ENCODE measurements at regions not wholly inside any gene's neighbourhood (a gene's known extent, or its start where the extent isn't known, plus 50 kb on each side); places are given as distances from the start of the nearest gene placed in this dataset.

DNA sequence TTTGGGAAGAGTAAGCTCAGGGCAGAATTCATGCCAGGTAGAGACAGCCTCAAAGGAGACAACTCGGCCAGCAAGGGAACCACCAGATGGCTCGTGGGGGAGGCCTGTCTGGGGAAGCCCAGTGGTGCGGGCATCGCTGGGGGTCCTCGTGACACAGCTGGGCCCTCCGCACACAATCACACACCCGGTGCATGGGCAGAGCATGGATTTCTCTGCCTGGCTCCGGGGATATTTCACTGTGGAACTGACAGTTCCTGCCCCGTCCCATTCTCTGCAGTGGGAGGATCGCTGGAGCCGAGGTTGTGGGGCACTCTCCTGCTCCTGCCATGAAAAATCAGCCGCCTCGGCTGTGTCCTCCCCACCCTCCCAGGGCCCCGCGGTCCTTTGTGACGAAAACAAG is 108.0 kb downstream of the CRYAA start:
- no peaks in the 10 kb centered on the region for H3K36me3 ChIP-seq
- peak in 1 of 3 donors; percentile 51 for DNase-seq
- intact Hi-C loops (cut with DNase I) = no loop called here
- no peak overlapping the region for H3K27ac ChIP-seq
- TF ChIP-seq POLR2A (IDR thresholded peaks at IDR 0.05) = no peak
- TF ChIP-seq CTCF (IDR thresholded peaks at IDR 0.05) = no peak
- no peaks in the 10 kb centered on the region for H3K27me3 ChIP-seq
- WGBS (ENCODE audit: insufficient coverage, low coverage, low lambda C conversion rate, missing lambda C conversion rate) = 69% methylated on average over 3 of the region's 16 CpGs
- peaks cover 0 to 19% (median 9%) of the 10 kb centered on the region in 4 donors for H3K4me1 ChIP-seq
- ATAC-seq = no peak
- no peak overlapping the region for H3K4me3 ChIP-seq
- no peaks in the 10 kb centered on the region for H3K9me3 ChIP-seq

- intact Hi-C loops (cut with DNase I) = no loop called here
- 63% methylated on average over 5 of the region's 6 CpGs for WGBS (ENCODE audit: insufficient coverage, low coverage, low lambda C conversion rate, missing lambda C conversion rate)
- Histone ChIP-seq H3K27ac (no peak overlapping the region), H3K4me1 (peaks cover 0 to 19% (median 9%) of the 10 kb centered on the region in 4 donors), H3K27me3 (no peaks in the 10 kb centered on the region), H3K9me3 (no peaks in the 10 kb centered on the region), H3K4me3 (no peak overlapping the region), H3K36me3 (no peaks in the 10 kb centered on the region)
- TF ChIP-seq POLR2A (IDR thresholded peaks at IDR 0.05) (no peak), CTCF (IDR thresholded peaks at IDR 0.05) (no peak)
- no peak for DNase-seq
- no peak for ATAC-seq
Observed at GRCh38 chr21:43275421-43276211, 106.8 kb downstream of the CRYAA start.

DNA sequence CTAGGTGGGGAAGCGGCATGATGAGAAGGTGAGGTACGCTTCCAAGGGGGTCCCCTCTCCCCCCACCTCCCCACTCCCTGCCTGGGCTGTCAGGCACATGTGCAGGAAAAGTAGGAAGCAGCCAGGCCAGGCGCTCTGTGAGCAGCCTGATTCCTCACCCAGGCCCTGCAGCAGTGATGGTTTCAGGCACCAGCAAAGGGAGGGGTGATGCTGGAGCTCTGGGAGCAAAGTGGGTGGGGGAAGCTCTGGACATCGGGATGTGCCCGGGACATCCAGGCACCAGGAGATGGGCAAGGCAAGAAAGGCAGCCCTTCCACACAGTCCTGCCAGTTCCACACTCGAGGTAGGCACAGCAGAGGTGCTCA is 106.1 kb downstream of the CRYAA start:
- Histone ChIP-seq H3K27ac (peak overlapping the region in 2 of 3 donors; percentile 51 to 62), H3K4me1 (peaks cover 0 to 22% (median 11%) of the 10 kb centered on the region in 4 donors), H3K27me3 (no peaks in the 10 kb centered on the region), H3K36me3 (no peaks in the 10 kb centered on the region), H3K4me3 (no peak overlapping the region), H3K9me3 (no peaks in the 10 kb centered on the region)
- TF ChIP-seq CTCF (IDR thresholded peaks at IDR 0.05) = no peak
- no peak for TF ChIP-seq POLR2A (IDR thresholded peaks at IDR 0.05)
- 80% methylated on average over 1 of the region's 6 CpGs for WGBS (ENCODE audit: insufficient coverage, low coverage, low lambda C conversion rate, missing lambda C conversion rate)
- intact Hi-C loops (cut with DNase I) = no loop called here
- ATAC-seq (no peak), DNase-seq (peak in 1 of 3 donors; percentile 40)

- peak; percentile 78 to 86 (median 82) for ATAC-seq
- Histone ChIP-seq H3K27ac (peak overlapping the region in 2 of 3 donors; percentile 51 to 62), H3K27me3 (no peaks in the 10 kb centered on the region), H3K4me3 (no peak overlapping the region), H3K4me1 (peaks cover 0 to 28% (median 14%) of the 10 kb centered on the region in 4 donors), H3K36me3 (no peaks in the 10 kb centered on the region), H3K9me3 (no peaks in the 10 kb centered on the region)
- WGBS (ENCODE audit: insufficient coverage, low coverage, low lambda C conversion rate, missing lambda C conversion rate) = 20% methylated on average over 8 of the region's 21 CpGs
- TF ChIP-seq CTCF (IDR thresholded peaks at IDR 0.05) (no peak), POLR2A (IDR thresholded peaks at IDR 0.05) (no peak)
- intact Hi-C loops (cut with DNase I) = no loop called here
- peak; percentile 61 to 82 (median 67) for DNase-seq
Observed at GRCh38 chr21:43274022-43274945, 105.5 kb downstream of the CRYAA start.
